Psoas muscle (tissue), 7 donors: ENCODE measurements at regions not wholly inside any gene's neighbourhood (a gene's known extent, or its start where the extent isn't known, plus 50 kb on each side); places are given as distances from the start of the nearest gene placed in this dataset.

Experiments
- ATAC-seq, 4 donors: fragments of 200-7000 bp; cut with Tn5 transposase; one replicate each; pipeline ENCODE4 v1.9.1; 2020; ENCODE audit warnings: moderate library complexity in 3 of 4, mild to moderate bottlenecking in 2 of 4
- DNase-seq, 2 donors: peaks; one replicate each; pipeline ENCODE4 v3.0.0-alpha.2; 2020
- H3K27ac ChIP-seq: fragments of 200-600 bp; one replicate; pipeline ENCODE4 v1.8.0; 2022
- H3K27me3 ChIP-seq, 3 donors: fragments of 200-600 bp in 1 of 3; one replicate each; pipeline versions ENCODE4 v1.6.1 to v1.8.0; 2013 to 2022; ENCODE audit warnings: low read length in 2 of 3, mild to moderate bottlenecking in 2 of 3, moderate library complexity in 1 of 3; ENCODE audit not compliant: insufficient read depth in 3 of 3
- H3K36me3 ChIP-seq, 2 donors: fragments of 200-600 bp in 1 of 2; one replicate each; pipeline versions ENCODE4 v1.6.1 to v1.8.0; 2013 to 2022; ENCODE audit warnings: low read depth in 1 of 2, mild to moderate bottlenecking in 1 of 2, moderate library complexity in 1 of 2; ENCODE audit not compliant: insufficient read depth in 1 of 2
- H3K4me1 ChIP-seq: fragments of 200-600 bp; one replicate; pipeline ENCODE4 v1.8.0; 2022
- H3K4me3 ChIP-seq: fragments of 200-600 bp; one replicate; pipeline ENCODE4 v1.8.0; 2022; ENCODE audit warnings: mild to moderate bottlenecking
- H3K9me3 ChIP-seq: fragments of 200-600 bp; one replicate; pipeline ENCODE4 v1.8.0; 2022
- WGBS, 3 donors: extraction: QIAGEN DNeasy Blood & Tissue Kit; methylation state at CpG; one replicate each; pipeline versions ENCODE4 v1.1.6 to v1.1.7; 2013; 5-methylcytosine and 5-hydroxymethylcytosine counted together
- intact Hi-C, 2 donors: fragments of 100-400 bp; cut with DNase I; formaldehyde crosslinking; loops; one replicate each; pipeline versions ENCODE4 v1.11.0 to v1.14.2; 2022
- TF ChIP-seq, protein P1 (sequence below): fragments of 200-600 bp; IDR thresholded peaks from one replicate; pipeline ENCODE4 v1.8.0; 2022; ENCODE audit warnings: antibody characterized with exemption
- donor health status: healthy with polysubstance abuse.
- donor health status: DM: no; HTN: no; CAD: no; lungs with moderate emphysema.
- donor health status: Bipolar disorder and iron deficiency.
- donor health status: healthy.
- donor health status: DM: yes; HTN: yes; CAD: no.
- donor health status: DM: no; HTN: no; CAD: no.
- donor health status: DM: yes; HTN: yes; CAD: no.

- TF ChIP-seq, protein P1, sequence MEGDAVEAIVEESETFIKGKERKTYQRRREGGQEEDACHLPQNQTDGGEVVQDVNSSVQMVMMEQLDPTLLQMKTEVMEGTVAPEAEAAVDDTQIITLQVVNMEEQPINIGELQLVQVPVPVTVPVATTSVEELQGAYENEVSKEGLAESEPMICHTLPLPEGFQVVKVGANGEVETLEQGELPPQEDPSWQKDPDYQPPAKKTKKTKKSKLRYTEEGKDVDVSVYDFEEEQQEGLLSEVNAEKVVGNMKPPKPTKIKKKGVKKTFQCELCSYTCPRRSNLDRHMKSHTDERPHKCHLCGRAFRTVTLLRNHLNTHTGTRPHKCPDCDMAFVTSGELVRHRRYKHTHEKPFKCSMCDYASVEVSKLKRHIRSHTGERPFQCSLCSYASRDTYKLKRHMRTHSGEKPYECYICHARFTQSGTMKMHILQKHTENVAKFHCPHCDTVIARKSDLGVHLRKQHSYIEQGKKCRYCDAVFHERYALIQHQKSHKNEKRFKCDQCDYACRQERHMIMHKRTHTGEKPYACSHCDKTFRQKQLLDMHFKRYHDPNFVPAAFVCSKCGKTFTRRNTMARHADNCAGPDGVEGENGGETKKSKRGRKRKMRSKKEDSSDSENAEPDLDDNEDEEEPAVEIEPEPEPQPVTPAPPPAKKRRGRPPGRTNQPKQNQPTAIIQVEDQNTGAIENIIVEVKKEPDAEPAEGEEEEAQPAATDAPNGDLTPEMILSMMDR, result no peak
- H3K4me1 ChIP-seq, result no peaks in the 10 kb centered on the region
- intact Hi-C loops, result no loop called here
- H3K27me3 ChIP-seq, result no peaks in the 10 kb centered on the region
- DNase-seq, result no peak
- 89 to 100% (median 96%) methylated on average over 1 of the region's 1 CpG for WGBS, 3 donors
- H3K4me3 ChIP-seq, result no peak overlapping the region
- no peak for ATAC-seq
- H3K9me3 ChIP-seq, result no peaks in the 10 kb centered on the region
- H3K36me3 ChIP-seq, result no peaks in the 10 kb centered on the region
- no peak overlapping the region for H3K27ac ChIP-seq
Measured at GRCh38 chr13:87999788-88000187, 328.6 kb downstream of the SLITRK5 start.

DNA sequence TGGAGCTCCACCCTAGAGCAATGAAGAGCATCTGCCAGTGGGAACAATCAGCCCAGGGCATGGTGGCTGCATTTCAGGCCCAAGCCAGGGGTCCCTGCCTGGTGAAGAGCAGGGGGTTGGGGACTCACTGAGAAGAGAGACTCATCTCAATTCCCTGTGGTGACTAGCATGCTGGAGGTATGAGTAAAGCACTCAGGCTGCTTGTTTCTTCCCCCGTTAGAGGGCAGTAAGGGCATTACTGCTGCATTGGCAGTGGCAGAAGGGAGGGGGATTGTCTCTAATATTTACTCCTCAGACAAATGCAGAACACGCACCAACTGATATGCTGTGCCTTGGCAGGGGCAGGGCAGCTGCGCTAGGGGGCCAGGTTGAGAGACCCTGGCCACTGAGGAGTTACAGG, 329.1 kb downstream of the SLITRK5 start:
- no peak overlapping the region for H3K27ac ChIP-seq
- H3K4me3 ChIP-seq, result no peak overlapping the region
- TF ChIP-seq, protein P1, result no peak
- WGBS, 3 donors, result 78 to 96% (median 91%) methylated on average over 3 of the region's 3 CpGs
- no peak for ATAC-seq
- no peaks in the 10 kb centered on the region for H3K36me3 ChIP-seq
- no peaks in the 10 kb centered on the region for H3K4me1 ChIP-seq
- H3K27me3 ChIP-seq, result no peaks in the 10 kb centered on the region
- no peaks in the 10 kb centered on the region for H3K9me3 ChIP-seq
- intact Hi-C loops, result no loop called here
- no peak for DNase-seq

- TF ChIP-seq, protein P1, result no peak
- no peaks in the 10 kb centered on the region for H3K4me1 ChIP-seq
- H3K36me3 ChIP-seq, result no peaks in the 10 kb centered on the region
- intact Hi-C loops, result no loop called here
- DNase-seq, result no peak
- H3K4me3 ChIP-seq, result no peak overlapping the region
- no peak overlapping the region for H3K27ac ChIP-seq
- ATAC-seq, result no peak
- no peaks in the 10 kb centered on the region for H3K9me3 ChIP-seq
- no peaks in the 10 kb centered on the region for H3K27me3 ChIP-seq
- 75 to 97% (median 81%) methylated on average over 2 of the region's 2 CpGs for WGBS, 3 donors
Measured at GRCh38 chr13:88000787-88001186, 329.6 kb downstream of the SLITRK5 start.

DNA sequence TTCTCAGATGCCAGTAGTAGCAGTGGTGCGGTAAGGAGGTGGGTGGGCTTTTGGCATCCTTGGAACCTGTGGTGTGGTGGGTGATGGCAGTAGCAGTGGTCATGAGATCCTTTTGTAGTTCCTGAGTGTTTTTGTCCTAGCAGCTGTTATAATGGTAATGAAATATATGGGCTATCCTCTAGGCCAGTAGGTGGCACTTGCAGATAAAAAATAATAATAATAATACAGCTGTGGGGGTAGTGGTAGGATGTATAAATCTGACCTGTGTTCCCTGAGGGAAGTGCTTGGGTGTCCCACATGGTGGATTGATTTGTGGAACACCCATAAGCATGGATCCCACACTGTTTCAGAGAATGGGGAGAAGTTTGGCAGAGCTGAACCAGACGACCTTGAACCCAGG, 334.0 kb downstream of the SLITRK5 start:
- no peaks in the 10 kb centered on the region for H3K4me1 ChIP-seq

GRCh38 chr13:88014527-88014926, 343.4 kb downstream of the SLITRK5 start:
- no peaks in the 10 kb centered on the region for H3K36me3 ChIP-seq
- no peaks in the 10 kb centered on the region for H3K4me1 ChIP-seq
- H3K27ac ChIP-seq, result no peak overlapping the region
- intact Hi-C loops, result no loop called here
- DNase-seq, result no peak
- H3K9me3 ChIP-seq, result no peaks in the 10 kb centered on the region
- no peaks in the 10 kb centered on the region for H3K27me3 ChIP-seq
- TF ChIP-seq, protein P1, result no peak
- 65 to 76% (median 75%) methylated on average over 2 of the region's 2 CpGs for WGBS, 3 donors
- no peak overlapping the region for H3K4me3 ChIP-seq
- no peak for ATAC-seq

More for the DNA sequence above, 334.0 kb downstream of the SLITRK5 start:
- intact Hi-C loops, result no loop called here
- ATAC-seq (no peak), DNase-seq (no peak)
- 76 to 82% (median 79%) methylated on average over 2 of the region's 2 CpGs for WGBS, 3 donors
- TF ChIP-seq, protein P1, result no peak
- Histone ChIP-seq H3K4me3 (no peak overlapping the region), H3K36me3 (no peaks in the 10 kb centered on the region), H3K27ac (no peak overlapping the region), H3K27me3 (no peaks in the 10 kb centered on the region), H3K9me3 (no peaks in the 10 kb centered on the region)
